IPS DF 4.7 (cell line): ENCODE measurements at regions not wholly inside any gene's neighbourhood (a gene's known extent, or its start where the extent isn't known, plus 50 kb on each side); places are given as distances from the start of the nearest gene placed in this dataset.
A peak's percentile ranks its signal among the peaks of the same experiment; 100 is the strongest.

Experiments
- DNase-seq: peaks from one replicate; pipeline ENCODE4 v3.0.0-alpha.2; 2013; ENCODE audit warnings: low spot score; ENCODE audit errors: extremely low read depth

- no peak for DNase-seq
Measured at GRCh38 chr12:27382924-27383323, 50.3 kb downstream of the BMAL2 start.

GRCh38 chr12:27383429-27384260, 51.0 kb downstream of the BMAL2 start:
- peak; percentile 49 for DNase-seq

- DNase-seq: no peak
Measured at GRCh38 chr12:27384261-27384590, 51.6 kb downstream of the BMAL2 start.

GRCh38 chr12:27385766-27386564, 53.3 kb downstream of the BMAL2 start:
- DNase-seq: no peak

DNA sequence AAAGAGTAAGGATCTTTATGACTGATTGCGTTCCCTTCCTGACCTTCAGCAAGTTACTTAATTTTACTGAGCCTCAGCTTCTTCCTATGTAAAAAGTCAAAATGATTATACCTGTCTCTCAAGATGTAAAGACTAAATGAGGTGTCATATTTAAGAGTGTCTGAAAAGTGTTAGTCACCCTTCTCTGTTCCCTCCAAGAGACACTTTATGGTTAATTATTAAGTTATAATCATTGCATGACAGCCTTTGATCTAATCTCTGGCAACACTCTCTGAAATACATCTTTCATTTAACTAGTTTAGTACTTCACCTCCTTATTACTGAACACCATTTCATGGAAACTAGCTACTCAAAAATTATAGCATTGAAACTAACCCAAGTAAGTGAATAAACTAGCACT, 54.8 kb downstream of the BMAL2 start:
- no peak for DNase-seq

DNA sequence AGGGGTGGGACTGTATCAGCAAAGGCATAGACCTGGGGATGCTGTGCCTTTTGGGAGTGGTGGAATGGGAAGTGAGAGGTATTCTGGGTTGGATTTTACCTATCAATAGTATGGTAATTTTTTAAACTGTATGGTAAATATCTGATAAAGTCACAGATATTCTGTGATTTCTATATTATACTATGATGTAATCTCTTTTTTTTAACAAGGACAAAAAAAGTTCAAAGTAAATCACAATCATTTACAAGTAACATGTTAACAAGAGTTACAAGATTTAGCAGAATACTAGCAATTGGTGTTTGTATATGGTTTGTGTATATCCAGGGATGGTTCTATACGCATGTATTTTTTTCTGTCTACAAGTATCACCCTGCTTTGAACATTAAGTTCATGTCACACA, 56.0 kb downstream of the BMAL2 start:
- DNase-seq: no peak

- DNase-seq: no peak
Measured at GRCh38 chr12:27394676-27395075, 51.9 kb upstream of the SMCO2 start.

GRCh38 chr12:27396216-27396815, 50.2 kb upstream of the SMCO2 start:
- DNase-seq: no peak
